ENCODE measurements at regions not wholly inside any gene's neighbourhood (a gene's known extent, or its start where the extent isn't known, plus 50 kb on each side); places are given as distances from the start of the nearest gene placed in this dataset.
"Not testable (repeated sequence)": the region's sequence is repeated elsewhere in the genome, so short reads cannot be mapped to it uniquely, and the experiment has no call there.

DNA sequence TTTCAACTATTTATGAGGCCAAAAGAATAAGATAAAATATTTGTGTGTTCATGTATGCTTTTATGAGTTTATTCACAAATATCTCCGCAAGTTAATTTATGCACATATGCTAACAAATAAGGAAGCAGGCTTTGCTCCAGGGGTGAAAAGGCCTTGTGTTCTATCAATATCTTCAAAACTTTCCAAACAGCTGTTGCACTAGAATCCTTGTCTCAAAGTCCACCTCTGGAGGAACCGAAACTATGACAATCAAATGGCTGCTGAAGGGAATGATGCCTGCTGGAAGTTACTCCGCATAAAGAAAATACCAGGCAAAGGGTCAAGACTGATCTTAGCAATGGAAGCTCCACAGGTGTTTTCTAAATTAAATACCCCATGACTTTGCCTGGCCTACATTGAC lies 145.0 kb upstream of the GHITM start:
- no peak for FAIRE-seq

GRCh38 chr10:83995738-83996331 lies 143.5 kb upstream of the GHITM start:
- no peak for FAIRE-seq

- no peak for FAIRE-seq
These were observed 135.1 kb upstream of the GHITM start for GRCh38 chr10:84004221-84004620.

DNA sequence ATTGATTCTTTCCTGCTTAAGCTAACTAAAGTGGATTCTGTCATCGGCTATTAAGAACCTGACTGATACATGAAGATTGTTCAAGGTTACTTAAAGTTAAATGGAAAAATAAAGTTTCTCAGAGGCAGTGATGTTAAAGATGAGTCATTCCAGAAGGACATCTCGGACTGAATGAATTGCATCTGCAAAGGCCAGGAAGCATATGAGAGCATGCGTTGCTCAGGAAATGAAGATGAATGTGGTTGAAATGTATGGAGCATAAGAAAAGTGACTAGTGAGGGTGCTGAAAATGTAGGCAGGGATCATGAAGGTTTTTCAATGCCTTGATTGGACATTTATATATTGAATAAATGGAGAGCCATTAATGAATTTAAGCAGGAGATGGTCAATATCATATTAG lies 133.9 kb upstream of the GHITM start:
- FAIRE-seq, result no peak

DNA sequence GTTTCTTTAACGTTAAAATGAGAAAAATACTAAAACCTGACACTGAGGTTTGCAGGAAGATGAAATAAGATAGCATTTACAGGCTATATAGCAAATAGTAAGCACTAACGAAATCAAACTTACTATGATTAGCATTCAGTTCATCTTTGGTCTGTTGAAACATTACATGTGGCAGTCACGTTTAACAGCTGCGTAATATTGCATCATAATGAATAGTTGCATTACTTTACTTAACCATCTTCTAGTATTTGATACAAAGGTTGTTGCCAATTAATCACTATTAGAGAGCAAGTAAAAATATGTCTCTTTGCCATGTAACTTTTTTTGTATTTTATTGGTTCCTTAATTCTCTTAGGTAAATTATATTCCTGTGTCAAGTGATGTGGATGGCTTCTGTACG lies 131.8 kb upstream of the GHITM start:
- no peak for FAIRE-seq

- FAIRE-seq, result no peak
These were observed 130.4 kb upstream of the GHITM start for GRCh38 chr10:84008878-84009277.

DNA sequence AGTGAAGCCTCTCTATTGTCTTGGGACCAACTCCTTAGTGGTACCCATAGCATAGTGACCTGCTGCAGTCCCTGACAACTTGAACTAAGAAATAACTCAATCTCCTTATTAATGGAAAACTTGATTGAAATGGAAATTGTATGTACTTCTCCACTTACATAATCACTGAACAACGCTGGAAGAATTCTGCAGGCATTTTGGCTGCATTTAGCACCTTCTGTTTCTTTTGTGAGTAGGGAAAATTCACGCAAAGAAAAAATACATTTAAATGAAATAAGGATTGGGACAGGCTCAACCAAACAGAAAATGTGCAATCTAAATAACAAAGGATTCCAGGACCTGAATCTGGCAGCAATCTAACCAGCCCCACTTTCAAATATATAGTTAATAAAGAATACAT lies 126.9 kb upstream of the GHITM start:
- no peak for FAIRE-seq

DNA sequence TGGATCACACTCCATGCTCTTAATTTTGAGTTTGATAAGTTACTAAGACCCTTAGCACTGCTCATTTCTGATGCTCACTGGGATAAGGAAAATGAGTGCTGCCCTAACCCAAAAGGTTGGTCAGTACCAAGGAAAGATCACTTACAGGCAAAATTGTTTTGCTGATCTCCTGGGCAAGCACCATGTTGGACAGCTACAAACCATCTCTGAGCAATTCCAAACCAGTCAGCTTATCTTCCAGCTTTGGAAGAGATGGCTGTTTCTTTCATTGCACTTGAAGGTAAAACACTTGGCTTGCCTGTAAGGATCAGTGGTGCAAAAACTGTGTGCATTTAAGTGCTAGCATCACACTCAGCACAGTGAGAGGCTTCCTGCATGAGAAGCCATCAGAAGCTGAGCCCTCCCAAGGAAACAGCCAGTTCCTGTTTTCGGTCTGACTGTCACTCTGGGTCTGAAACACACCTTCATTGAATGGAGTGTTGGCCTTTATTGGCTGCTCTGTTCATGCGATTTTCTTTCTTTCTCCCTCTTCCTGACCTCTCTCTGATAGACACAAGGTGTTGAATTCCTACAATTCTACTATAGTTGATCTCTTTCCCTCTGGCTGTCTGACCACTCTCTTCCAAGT lies 126.4 kb upstream of the GHITM start:
- no peak for FAIRE-seq

- no peak for FAIRE-seq
These were observed 123.3 kb upstream of the GHITM start for GRCh38 chr10:84015877-84016595.

DNA sequence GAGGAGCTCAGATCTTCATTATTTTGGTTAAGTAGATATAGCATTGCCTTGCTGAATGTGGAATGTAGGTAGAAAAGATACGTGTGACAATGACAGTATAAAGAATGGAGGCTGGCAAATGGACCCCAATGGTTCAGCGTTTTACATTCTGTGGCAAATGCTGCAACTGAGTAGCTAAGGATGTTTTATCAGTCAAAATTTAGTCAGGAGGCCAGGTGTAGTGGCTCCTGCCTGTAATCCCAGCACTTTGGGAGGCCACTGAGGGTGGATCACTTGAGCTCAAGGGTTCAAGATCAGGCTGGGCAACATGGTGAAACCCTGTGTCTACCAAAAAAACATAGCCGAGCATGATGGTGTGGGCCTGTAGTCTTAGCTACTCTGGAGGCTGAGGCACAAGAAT lies 120.5 kb upstream of the GHITM start:
- no peak for FAIRE-seq

DNA sequence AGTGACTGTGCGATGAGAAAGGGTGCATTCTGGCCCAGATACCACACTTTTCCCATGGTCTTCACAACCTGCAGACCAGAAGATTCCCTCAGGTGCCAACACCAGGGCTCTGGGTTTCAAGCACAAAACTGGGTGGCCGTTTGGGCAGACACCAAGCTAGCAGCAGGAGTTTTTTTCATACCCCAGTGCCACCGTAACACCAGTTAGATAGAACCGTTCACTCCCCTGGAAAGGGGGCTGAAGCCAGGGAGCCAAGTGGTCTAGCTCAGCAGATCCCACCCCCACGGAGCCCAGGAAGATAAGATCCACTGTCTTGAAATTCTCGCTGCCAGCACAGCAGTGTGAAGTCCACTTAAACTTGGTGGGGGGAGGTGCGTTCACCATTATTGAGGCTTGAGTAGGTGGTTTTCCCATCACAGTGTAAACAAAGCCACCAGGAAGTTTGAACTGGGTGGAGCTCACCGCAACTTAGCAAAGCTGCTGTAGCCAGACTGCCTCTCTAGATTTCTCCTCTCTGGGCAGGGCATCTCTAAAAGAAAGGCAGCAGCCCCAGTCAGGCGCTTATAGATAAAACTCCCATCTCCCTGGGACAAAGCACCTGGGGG lies 119.4 kb upstream of the GHITM start:
- FAIRE-seq, result not testable (repeated sequence)

DNA sequence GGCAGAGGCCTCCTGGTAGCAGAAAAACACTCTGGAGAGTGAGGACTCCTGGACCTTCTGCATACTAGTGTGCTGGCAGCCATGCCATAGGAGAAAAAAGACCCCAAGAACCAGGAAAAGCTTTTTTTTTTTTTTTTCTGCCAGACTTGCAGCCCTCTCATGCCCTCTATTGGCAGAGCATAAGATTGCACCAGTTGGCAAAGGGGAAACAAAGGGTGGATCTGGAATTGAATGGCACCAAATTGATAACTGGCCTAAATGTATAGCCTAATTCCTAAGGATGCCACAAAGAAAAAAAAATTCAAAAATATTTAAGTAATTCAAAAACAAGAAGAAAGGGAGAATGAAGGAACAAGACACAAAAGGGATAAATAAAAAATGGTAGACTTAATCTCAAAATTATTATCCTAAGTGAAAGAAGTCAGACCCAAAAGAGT lies 112.5 kb upstream of the GHITM start:
- FAIRE-seq, result no peak

- no peak for FAIRE-seq
These were observed 109.5 kb upstream of the GHITM start for GRCh38 chr10:84029840-84030239.

- FAIRE-seq, result no peak
These were observed 101.3 kb upstream of the GHITM start for GRCh38 chr10:84038035-84038434.

DNA sequence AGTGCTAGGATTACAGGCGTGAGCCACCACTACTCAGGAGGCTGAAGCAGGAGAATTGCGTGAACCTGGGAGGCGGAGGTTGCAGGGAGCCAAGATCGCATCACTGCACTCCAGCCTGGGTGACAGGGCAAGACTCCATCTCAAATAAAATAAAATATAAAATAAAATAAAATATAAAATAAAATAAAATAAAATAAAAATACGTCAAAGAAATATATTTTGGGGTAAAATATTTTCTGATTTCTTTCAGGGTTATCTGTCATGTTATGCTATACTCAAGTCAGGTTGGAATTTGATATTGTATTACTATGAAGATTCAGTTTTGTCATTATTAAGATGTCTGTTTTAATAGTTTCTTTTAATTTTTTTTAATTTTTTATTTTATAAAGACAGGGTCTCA lies 99.4 kb upstream of the GHITM start:
- peak; percentile 46 for FAIRE-seq

GRCh38 chr10:84047258-84048010 lies 91.9 kb upstream of the GHITM start:
- no peak for FAIRE-seq

DNA sequence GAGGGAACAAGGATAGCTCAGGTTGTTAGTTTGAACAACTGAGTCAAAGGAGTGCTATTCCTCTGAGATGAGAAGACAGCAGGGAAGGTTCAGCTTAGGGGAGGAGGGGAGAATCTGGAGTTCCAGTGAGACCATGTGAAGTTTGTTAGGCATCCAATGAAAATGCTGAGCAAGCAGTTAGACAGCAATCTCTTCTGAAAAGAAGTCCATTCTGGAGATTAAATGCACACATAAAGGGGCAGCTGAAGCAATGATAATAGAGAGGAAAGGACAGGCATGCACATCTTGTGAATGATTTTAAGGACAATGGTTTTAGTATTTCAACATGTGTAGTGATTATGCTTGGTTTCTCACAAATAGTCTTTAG lies 89.7 kb upstream of the GHITM start:
- FAIRE-seq, result no peak

GRCh38 chr10:84053626-84054025 lies 85.7 kb upstream of the GHITM start:
- FAIRE-seq, result no peak

- no peak for FAIRE-seq
These were observed 84.6 kb upstream of the GHITM start for GRCh38 chr10:84054743-84055142.

GRCh38 chr10:84059526-84059925 lies 79.8 kb upstream of the GHITM start:
- FAIRE-seq, result no peak

DNA sequence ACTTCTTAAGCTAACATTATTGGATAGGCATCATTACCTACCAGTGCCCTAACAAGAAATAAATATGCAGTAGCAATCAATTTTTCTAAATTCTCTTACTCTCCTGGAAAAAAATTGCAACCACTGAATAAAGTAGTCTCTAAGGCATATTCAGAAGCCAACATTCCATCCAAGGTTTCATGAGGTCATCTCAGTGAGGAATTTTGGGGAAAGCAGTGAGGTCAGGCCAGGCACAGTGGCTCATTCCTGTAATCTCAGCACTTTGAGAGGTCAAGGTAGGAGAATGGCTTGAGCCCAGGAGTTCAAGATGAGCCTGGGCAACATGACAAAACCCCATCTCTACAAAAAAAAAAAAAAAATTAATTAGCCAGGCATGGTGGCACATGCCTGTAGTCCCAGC lies 75.9 kb upstream of the GHITM start:
- FAIRE-seq, result no peak

DNA sequence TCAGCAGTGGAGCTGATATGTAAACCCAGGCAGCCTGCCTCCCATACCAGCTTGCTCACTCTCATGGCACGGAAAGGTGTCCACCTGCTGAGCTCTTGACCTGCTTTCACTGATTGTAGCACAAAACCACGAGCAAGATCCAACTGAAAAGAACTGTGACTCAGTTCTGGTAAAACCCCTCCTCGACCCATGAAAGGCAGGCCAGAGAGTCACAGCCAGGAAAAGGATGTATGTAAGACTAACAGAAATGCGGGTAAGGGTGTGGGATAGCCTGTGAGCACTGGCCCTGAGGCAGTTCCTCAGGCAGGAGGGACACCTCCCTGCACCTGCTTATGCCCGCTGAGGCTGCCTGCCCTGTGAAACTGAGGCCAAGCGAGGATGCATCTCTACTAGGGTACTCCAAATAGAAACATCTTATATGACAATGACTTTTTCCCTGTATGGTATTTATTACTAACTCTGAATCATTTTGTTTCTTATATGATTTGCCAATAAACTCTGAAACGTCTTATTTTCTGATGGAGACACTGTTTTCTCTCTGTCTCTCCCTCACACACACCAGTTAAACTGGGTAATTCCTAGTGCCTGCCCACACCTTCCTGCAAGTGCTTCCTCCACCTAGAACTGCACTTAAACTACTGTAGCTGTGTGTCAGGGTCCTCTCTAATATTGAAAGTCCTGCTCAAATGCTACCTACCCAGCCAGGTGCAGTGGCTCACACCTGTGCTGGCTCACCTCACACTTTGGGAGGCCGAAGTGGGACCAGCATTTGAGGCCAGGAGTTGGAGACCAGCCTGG lies 73.3 kb upstream of the GHITM start:
- FAIRE-seq, result no peak
